ENCODE measurements at regions not wholly inside any gene's neighbourhood (a gene's known extent, or its start where the extent isn't known, plus 50 kb on each side); places are given as distances from the start of the nearest gene placed in this dataset.
A peak's percentile ranks its signal among the peaks of the same experiment; 100 is the strongest.
"Not testable (repeated sequence)": the region's sequence is repeated elsewhere in the genome, so short reads cannot be mapped to it uniquely, and the experiment has no call there.

DNA sequence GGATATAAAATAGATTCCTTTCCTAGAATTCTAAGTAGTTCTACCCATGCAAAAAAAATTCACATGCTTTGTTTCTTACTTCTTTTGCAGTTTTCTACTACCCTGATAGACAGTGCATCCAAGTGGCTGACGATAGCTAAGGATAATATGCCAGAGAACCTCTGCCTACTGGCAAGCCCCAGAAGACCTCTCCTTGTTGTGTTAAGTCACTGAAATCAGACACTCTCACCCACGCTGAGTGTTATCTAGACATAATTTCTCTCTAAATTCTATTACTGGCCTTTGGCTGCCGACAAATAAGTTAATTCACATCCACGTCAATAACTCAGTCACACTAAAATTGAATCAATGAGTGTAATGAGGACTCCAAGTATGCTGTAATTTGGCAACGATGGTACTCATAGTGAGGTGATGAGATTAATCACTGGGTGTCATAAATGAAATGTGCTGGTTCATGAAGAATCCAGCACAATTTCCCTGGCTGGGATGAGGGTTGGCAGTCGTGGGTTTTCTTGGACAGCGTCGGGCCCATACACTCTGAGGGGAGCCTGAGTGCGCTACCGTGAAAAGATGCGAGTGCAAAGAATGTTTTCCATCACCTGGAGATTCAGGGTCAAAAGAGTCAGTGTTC is 354.8 kb upstream of the TMEM132C start:
- DNase-seq: no peak

DNA sequence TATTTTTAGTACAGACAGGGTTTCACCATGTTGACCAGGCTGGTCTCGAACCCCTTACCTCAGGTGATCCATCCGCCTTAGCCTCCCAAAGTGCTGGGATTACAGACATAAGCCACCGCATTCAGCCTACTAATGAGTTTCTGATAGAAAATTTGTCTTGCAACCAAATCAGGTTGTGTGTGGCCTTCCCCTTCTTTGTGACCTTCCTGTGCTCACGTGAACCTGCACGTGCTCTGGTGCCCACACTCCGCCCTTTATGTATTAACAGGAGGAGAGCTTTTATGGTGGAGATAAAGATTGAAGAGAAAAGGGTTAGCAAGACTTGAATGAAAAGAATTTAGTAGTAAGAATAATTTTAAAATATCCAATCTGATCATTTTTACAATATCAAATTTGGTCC is 343.5 kb upstream of the TMEM132C start:
- DNase-seq: no peak

DNA sequence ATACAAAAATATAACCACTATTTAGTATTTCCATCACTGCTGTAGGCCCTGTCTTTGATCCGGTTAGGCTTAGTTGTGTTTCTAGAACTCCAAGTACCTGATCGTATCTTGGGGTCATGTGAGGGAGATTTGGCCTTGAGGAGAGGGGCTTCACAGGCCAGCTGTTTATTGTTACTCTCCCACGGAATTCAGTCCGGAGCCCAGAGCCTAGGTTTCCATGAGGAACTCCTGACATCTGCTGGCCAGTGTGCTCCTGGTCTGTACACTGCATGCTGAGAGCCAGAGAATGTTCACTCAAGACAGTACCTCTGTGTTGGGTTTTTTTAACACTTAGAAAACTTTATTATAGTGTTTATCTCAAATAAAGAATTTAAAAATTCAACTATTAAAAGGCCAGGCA is 341.0 kb upstream of the TMEM132C start:
- peak; percentile 29 for DNase-seq

DNA sequence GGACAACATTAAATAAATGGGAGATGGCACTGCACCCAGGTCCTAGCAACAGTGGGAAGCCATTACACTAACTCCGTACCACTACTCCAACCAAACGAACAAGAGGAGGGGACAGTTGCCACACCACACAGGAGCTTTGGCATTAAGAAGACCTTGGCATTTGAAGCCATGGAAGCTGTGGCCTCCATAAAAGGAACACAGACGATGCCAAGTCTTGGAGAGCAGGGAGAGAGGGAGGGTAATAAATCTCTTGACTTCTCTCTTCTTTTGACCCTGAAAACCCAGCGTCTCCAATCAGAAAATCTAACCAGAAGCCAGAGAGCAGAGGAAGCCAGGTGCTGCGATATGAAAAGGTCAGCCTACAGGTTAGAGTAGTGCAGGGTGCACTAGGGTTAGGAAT is 338.8 kb upstream of the TMEM132C start:
- DNase-seq: no peak

DNA sequence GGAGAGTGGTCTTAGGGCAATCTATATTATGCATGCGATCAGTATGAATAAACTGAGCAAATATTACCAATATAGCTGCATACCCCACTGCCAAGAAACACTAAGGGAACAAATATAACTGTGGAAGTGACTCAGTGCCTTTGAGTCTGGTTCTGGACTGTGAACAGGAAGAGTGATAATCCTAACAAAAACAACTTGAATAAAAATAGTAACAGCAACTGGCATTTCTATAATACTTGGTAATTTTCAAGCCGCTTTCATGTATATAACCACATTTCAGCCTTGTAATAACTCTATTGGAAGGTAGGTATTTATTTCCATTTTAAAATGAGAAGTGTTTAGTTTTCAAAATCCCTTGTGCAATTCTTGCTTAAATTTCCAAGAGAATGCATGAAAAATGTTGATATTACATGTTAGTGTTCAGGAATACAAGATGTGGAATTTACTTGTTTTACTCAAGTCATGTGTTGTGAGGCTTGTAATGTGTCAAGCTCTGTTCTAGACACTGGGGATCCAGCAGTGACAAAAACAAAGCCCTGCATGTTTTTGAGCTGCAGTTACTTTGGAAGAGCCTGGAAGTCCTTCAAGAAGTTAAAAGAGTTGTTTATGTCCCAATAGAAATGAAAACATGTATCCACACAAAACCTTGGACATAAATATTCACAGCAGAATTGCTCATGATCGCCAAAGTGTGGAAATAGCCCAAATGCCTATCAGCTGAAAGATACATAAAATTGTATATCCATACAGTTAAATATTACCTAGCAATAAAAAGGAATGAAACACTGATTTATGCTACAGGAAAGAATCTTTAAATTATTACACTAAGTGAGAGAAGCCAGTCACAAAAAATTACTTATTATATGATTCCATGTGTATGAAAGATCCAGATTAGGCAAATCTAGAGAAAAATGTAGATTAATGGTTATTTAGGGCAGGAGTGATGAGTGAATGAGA is 338.1 kb upstream of the TMEM132C start:
- DNase-seq: no peak

DNA sequence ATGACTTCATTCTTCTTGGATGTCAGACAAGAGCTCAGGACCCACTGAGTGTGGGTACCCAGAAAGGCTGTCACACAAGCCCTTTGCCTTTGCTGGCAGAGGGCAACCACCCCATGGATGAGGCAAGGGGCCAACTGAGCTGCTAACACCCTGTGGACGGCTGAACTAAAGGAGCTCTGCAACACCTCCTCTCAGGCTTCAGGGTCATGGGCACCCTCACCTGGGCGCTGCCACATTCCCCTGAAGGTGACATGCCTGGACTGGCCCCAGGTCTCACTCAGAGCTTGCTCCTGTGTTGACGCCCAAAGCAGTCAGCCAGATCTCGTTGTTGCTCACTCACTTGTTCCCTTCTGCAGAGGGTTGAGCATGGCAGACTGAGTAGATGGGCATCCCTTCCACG is 336.8 kb upstream of the TMEM132C start:
- no peak for DNase-seq

DNA sequence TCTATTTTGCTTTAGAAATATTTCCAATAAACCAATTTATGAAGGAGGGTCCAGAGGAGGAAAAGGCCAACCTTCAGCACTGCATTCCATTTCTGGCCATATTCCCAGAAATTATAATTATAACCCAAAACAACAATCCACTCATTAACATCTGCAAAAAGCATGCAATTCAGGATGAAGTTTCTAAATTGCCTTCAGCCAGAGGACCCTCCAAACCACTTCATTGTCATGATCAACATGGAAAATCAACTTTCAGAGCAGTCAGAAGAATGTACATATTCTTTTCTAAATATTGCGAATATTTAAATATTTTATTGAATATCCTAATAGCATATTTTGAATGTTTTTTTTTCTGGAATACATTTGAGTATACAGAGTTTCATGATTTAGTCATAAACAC is 332.6 kb upstream of the TMEM132C start:
- DNase-seq: no peak

DNA sequence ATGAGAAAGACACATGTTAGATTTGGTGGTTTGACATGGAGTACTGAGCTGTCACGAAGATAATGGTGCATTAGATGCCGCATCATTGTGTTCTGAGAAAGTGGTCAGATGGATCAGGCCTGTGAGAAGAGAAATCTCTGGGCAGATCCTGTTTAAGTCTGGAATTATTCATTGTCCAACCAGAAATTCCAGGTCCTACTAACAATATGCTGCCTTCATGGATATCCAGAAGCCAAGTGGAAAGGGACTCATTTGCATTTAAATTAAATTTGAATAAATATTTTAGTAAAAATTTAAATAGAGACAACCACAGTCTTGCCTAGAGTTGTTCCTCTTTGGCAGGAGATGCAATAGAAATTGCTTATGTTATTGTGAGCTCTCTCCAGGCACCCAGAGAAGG is 330.5 kb upstream of the TMEM132C start:
- no peak for DNase-seq

DNA sequence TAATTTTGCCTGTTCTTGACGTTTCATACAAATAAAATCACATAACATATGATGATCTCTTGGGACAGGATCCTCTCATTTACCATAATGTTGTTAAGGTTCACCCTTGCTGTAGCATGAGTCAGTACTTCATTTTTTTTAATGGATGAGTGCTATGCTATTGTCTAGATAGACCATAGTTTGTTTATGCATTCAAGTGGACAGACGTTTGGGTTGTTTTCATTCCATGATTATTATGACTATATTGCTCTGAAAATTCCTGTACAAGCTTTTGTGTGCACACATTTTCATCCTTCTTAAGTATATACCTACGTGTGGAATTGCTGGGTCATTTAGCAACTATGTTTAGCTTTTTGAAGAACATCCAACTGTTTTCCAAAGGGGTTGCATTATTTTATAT is 325.6 kb upstream of the TMEM132C start:
- DNase-seq: no peak

DNA sequence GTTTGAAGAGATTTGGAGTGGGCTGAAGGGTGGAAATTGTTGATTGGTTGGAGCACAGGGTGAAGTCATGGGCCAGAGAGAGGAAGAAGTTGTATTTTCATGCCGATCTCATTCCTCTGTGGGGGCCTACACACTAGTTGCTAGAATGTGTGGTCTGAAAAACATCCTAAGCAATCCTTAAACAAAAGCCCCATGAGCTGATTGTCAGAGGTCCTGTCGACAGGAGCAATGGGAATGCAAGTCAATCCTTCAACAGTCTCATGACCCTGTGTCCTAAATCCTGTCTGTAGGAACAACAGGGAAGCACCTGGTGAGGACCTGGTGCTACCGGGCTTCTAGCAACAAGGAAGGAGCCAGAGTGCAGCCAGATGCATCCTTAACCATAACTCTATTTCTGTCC is 324.0 kb upstream of the TMEM132C start:
- DNase-seq: no peak

DNA sequence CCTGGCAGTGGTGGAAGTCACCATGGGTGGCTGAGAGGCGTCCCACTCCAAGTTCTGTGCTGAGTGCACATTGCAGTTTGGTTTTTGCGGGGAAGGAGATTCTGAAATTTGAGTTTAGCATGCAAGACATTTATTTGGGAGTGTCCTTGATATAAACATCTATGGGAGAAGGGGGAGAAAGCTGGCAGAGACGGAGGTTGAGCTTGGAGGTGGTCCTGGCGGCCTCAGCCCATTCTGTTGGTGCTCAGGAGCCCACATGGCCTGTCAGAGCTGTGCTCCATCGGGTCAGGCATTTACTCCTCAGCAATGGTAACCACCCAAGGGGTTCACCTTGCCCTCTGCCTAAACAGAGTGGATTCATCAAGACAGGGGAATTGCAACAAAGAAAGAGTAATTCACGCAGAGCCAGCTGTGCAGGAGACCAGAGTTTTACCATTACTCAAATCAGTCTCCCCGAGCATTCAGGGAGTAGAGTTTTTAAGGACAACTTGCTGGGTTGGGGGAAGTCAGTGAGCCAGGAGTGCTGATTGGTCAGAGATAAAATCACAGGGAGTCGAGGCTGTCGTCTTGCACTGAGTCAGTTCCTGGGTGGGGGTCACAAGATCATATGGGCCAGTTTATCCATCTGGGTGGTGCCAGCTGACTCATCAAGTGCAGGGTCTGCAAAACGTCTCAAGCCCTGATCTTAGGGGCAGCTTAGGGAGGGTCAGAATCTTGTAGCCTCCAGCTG is 323.3 kb upstream of the TMEM132C start:
- DNase-seq: no peak

DNA sequence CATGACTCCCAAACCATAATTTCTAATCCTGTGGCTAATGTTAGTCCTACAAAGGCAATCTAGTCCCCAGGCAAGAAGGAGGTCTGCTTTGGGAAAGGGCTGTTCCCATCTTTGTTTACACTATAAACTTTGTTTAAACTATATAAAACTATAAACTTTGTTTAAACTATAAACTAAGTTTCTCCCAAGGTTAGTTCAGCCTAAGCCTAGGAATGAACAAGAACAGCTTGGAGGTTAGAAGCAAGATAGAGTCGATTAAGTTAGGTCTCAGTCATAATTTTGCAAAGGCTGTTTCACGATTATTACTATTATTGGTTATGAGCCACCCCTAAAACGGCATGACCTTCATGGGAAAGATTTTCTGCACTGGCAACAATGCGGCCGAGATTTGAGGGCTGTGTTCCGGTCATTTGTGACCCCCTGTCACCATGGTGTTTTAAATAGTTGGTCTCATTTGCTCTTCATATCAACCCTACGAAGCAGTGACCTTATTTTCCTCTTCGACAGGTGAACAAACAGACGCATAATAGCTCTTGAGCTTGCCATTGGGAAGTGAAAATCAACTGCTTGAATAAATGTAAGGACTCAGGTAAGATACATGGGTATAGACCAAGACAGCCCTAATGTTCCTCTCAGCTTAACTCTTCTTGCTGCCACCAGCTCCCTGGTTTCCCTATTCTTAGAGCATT is 322.6 kb upstream of the TMEM132C start:
- DNase-seq: no peak

DNA sequence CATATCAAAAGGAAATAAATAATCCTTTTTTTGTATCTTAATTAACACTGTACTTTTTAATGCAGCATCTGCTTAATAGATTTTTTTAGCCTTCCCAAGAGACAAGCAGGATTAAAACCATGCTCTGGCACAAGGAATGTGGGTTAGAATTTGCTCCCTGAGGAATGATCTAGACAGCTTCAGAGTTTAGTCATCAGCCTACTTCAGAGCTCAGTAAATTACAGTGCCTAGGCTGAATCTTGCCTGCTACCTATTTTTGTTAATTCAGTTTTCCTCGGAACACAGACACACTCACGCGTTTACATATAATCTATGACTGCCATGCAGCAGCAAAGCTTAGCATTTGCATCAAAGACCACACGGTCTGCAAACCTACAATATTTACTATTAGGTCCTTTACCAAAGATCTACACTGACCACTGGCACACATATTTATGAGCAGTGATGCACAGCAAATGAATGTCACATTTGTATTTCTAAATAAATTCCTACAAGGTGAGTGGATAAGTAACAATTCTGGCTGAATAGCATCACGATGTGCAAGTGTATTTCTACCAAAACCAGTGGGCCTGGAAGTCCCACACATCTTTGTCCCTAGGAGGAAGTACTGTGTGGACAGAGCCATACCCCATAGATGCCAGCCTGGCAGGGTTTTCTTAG is 309.8 kb upstream of the TMEM132C start:
- DNase-seq: no peak

DNA sequence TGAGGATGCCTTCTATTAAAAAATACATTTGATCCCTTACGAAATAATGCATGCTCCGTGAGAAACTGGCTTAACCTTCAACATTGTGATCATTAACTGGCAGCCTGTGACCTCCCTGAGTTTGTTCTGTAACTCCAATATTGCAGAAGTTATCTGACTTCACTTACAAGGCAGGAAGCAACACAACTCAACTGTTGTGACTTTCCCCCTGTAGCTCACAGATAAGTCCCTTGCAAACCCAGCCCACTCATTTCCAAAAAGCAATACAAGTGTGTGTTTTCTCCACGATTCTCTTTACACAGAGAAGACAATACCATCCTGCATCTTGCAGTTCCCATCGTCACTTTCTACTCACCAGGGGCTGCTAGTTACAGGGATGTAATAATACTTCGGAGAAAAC is 304.7 kb upstream of the TMEM132C start:
- DNase-seq: peak; percentile 15

DNA sequence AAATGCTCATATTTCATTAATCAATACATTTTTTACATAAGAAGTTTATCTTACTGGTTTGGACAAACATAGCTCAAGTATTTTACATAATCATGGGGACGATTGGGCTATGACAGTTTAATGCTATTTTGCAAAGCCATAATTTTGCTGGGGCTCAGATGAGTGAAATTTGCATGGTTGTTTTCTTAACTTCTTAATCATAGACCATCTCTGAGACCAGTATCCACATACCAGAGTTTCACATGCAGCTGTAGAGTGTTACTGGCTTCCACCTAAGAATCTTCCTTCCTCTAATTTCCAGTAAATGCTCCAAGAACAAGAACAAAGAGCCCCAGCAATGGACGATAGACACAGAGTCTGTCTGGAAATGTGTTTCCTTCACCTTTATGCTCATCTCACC is 303.0 kb upstream of the TMEM132C start:
- no peak for DNase-seq

DNA sequence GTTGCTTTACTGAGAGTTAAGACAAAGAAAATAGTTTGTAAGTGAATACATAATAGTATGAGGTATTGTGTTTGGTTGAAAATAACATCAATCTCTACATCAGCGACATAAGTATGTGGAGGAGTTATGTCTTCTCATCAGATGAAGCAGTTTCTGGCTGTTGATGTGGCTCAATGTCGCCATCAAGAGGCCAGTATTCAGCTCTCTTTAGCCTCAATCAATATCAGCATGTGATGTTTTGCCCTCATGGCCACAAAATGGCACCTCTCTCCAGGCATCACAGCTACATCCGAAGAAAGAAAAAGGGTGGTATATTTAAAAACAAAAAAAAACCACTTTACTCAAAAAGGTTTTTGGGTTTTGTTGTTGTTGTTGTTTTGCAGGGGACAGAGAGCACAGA is 302.3 kb upstream of the TMEM132C start:
- peak; percentile 50 for DNase-seq

DNA sequence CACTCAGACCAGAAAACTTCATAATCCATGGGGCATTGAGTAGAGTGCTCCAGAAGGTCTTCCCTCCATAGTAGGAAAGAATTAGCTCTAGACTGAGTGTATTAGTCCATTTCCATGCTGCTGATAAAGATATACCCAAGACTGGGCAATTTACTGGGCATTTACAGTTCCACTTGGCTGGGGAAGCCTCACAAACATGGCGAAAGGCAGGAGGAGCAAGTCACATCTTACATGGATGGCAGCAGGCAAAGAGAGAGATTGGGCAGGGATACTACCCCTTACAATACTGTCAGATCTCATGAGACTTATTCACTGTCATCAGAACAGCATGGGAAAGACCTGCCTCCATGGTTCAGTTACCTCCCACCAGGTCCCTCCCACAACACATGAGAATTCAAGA is 300.6 kb upstream of the TMEM132C start:
- no peak for DNase-seq

DNA sequence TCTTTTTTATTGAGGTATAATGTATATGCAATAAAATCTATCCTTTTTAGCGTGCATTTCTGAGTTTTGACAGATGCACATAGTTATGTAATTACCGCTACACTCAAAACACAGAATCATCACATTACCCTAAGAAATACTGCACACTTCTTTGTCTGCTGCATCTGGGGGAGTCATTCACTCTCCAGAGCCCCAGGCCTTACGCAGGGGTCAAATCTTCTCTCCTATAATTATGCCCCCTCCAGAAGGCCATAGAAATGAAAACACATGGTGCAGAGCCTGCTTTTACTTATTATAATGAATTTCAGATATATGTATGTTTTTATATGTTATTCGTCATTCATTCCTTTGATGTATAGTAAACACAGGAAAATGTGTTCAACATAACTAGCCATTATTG is 296.5 kb upstream of the TMEM132C start:
- DNase-seq: no peak

DNA sequence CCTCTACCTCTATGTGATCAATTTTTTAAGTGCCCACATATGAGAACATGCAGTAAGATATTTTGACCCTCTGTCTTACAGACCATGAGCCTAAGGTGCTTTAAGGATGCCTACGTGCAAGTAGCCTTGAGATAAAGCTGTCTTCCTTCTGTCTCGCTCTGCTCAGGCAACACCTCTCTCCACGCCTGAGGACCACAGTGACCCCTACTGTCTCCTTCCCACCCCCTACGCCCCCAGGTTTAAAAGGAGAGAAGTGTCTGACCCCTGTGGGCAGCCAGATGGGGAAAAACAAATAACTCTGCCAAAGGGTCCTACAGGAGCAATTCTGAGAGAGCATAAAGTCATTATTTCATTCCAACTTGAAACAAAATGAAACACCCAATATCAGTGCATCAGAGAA is 286.4 kb upstream of the TMEM132C start:
- no peak for DNase-seq

DNA sequence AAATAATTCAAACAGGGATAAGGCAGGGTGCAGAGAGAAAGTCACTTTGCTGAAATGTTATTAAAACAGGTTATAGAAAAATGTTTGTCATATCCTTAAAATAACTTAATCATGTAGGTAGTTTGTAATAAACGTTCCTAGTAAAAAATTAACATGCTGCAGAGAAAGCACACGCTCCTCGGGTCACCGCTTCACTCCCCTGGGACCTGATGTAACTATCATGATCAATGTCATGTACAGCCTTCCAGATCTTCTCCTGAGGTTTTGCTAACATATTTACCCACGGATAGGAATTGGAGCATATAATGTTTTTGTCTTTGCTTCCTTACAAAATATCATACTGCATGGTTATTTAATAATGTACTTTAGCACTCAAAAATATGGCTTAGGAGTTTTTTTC is 285.1 kb upstream of the TMEM132C start:
- DNase-seq: no peak

DNA sequence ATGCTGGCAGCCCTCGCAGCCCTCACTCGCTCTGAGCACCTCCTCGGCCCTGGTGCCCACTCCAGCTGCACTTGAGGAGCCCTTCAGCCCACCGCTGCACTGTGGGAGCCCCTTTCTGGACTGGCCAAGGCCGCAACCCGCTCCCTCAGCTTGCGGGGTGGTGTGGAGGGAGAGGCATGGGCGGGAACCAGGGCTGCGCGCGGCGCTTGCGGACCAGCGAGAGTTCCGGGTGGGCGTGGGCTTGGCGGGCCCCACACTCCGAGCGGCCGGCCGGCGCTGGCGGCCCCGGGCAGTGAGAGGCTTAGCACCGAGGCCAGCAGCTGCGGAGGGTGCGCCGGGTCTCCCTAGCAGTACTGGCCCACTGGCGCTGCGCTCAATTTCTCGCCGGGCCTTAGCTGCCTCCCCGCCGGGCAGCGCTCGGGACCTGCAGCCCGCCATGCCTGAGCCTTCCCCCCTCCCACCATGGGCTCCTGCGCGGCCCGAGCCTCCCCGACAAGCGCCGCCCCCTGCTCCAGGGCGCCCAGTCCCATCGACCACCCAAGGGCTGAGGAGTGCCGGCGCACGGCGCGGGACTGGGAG is 283.7 kb upstream of the TMEM132C start:
- not testable (repeated sequence) for DNase-seq

DNA sequence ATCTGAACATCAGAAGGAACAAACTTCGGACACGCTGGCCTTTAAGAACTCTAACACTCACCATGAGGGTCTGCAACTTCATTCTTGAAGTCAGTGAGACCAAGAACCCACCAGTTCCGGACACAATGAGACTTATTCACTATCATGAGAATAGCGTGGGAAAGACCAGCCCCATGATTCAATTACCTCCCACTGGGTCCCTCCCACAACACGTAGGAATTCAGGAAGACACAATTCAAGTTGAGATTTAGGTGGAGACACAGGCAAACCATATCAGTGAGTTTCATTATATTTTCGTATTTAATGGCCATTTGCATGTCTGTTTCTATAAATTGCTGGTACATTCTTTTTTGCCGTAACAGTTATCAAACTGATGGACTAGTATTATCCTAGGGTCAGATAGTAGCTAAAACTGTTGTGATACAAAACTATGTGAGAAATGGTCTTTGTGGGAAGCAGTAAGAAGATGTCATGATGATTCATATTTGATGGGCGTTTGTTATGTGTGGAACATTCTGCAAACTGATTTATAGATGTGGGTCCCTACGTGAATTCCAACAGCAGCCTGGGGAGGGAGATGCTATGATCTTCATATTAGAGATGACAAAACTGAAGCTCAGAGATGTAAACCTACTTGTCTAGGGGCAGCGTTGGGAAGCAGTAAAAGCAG is 282.4 kb upstream of the TMEM132C start:
- no peak for DNase-seq

All from hematopoietic multipotent progenitor cell treated with erythropoietin and hydrocortisone succinate and interleukin-3 and kit ligand, for 6 days (in vitro differentiated cells).